ENCODE measurements at regions not wholly inside any gene's neighbourhood (a gene's known extent, or its start where the extent isn't known, plus 50 kb on each side); places are given as distances from the start of the nearest gene placed in this dataset.

DNA sequence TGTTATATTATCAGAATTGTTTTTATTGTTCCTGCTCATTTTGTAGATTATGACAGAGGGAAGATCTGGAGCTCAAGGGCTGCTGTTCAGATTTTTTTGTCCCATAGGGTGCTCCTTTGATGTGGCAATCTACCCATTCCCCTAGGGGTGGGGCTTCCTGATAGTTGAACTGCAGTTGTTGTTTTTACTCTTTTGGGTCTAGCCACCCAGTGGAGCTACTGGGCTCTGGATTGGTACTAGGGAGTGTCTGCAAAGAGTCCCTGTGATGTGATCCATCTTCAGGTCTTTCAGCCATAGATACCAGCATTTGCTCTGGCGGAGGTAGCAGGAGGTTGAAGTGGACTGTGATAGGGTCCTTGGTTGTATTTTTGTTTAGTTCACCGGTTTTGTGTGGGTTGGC, 57.9 kb upstream of the SLCO1B1 start:
- Histone ChIP-seq H3K4me3 (replicated peaks in 1 of 2; ENCODE audit: low read depth in 1 of 2, low read length in 2 of 2) (peak overlapping the region in 1 of 2 experiments; percentile 22; a peak in 3 of 4 replicates), H3K4me2 (ENCODE audit: low read length) (peak overlapping the region; percentile 69), H3K9ac (ENCODE audit: low read length) (peak overlapping the region; percentile 41), H3K27ac (ENCODE audit: low read depth, low read length) (peak overlapping the region; percentile 66), H3K79me2 (ENCODE audit: insufficient read depth, low read length) (no peaks in the 10 kb centered on the region), H3K4me1 (ENCODE audit: control insufficient read depth in 1 of 2, insufficient read depth in 2 of 2, low read length in 2 of 2) (peaks cover 20 to 33% of the 10 kb centered on the region in 2 experiments), H4K20me1 (ENCODE audit: insufficient read depth) (no peaks in the 10 kb centered on the region), H3K9me2 (ENCODE audit: insufficient read depth) (no peaks in the 10 kb centered on the region), H2AFZ (ENCODE audit: low read depth, low read length, poor library complexity, severe bottlenecking) (peak overlapping the region; percentile 63), H3K36me3 (ENCODE audit: control insufficient read depth in 1 of 2, insufficient read depth in 2 of 2, low read length in 2 of 2) (no peaks in the 10 kb centered on the region), H3K27me3 (ENCODE audit: insufficient read depth, low read length) (no peaks in the 10 kb centered on the region), H3K9me3 (ENCODE audit: control insufficient read depth in 1 of 2, insufficient read depth in 1 of 2, low read depth in 1 of 2, low read length in 2 of 2) (no peaks in the 10 kb centered on the region)
- BruUV-seq (replicated peaks): no TSS peak
- DNase-seq (ENCODE audit: low read depth, low spot score) (peak; percentile 45), ATAC-seq (peak; percentile 67)
- ChIA-PET POLR2A (no interaction called here), CTCF (interaction anchor here (1.1 kb wide), 1 partner anchor 122 kb away, joined by 4 read pairs; no protein-coding TSS in a partner anchor), RAD21 (ENCODE audit: low non-redundant PET in 1 of 2, low total read pairs in 2 of 2, uncharacterized antibody in 2 of 2, unreplicated experiment in 2 of 2) (interaction anchor here in 1 of 2 experiments (1.1 kb wide), 1 partner anchor 122 kb away, joined by 5 read pairs; no protein-coding TSS in a partner anchor)
- intact Hi-C loops (cut with micrococcal nuclease): no loop called here
- TF ChIP-seq, protein P1, sequence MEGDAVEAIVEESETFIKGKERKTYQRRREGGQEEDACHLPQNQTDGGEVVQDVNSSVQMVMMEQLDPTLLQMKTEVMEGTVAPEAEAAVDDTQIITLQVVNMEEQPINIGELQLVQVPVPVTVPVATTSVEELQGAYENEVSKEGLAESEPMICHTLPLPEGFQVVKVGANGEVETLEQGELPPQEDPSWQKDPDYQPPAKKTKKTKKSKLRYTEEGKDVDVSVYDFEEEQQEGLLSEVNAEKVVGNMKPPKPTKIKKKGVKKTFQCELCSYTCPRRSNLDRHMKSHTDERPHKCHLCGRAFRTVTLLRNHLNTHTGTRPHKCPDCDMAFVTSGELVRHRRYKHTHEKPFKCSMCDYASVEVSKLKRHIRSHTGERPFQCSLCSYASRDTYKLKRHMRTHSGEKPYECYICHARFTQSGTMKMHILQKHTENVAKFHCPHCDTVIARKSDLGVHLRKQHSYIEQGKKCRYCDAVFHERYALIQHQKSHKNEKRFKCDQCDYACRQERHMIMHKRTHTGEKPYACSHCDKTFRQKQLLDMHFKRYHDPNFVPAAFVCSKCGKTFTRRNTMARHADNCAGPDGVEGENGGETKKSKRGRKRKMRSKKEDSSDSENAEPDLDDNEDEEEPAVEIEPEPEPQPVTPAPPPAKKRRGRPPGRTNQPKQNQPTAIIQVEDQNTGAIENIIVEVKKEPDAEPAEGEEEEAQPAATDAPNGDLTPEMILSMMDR (IDR thresholded peaks at IDR 0.05 in 2 of 3, conservative IDR thresholded peaks at IDR 0.05 in 1 of 3; ENCODE audit: borderline replicate concordance in 1 of 3, insufficient read depth in 1 of 3, low read depth in 2 of 3, low read length in 2 of 3): 0 out of 6 replicates have a peak, but pooled peaks of 1 of the 3 experiments have one; percentile 12
- TF ChIP-seq POLR2A (IDR thresholded peaks at IDR 0.05; ENCODE audit: borderline replicate concordance, extremely low read depth, insufficient read depth, insufficient read length): no peak

DNA sequence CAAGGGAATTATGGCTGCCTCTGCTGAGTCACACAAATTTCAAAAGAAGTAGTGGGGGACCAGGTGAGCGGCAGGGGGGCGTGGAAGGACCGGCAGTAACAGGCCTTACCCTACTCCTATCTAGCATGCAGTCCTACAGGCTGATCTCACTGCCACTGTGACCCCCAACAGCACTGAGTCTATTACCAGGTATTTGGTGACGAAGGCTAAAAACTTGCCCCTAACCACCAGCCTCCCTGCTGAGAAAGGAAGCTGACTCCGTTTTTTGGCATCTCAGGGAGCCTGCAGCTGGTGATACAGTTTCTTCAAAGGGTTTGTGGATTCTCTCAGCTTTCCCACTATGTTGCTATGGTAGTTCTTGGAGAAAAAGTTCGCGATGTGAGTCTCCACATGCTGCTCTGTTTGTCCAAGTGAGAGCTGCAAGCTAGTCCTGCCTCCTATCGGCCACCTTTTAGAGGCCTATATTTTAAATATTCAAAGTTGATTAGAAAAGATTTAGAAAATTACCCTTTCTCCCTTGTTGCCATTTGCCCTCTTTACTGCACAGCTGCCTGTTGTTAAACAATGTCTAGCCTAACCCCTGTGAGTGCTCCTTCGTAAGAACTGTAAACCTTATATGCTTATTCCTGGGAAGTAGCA, 57.1 kb upstream of the SLCO1B1 start:
- Histone ChIP-seq H3K36me3 (ENCODE audit: control insufficient read depth in 1 of 2, insufficient read depth in 2 of 2, low read length in 2 of 2) (no peaks in the 10 kb centered on the region), H3K27ac (ENCODE audit: low read depth, low read length) (peak overlapping the region; percentile 66), H3K4me2 (ENCODE audit: low read length) (peak overlapping the region; percentile 69), H3K4me1 (ENCODE audit: control insufficient read depth in 1 of 2, insufficient read depth in 2 of 2, low read length in 2 of 2) (peaks cover 20 to 33% of the 10 kb centered on the region in 2 experiments), H3K4me3 (replicated peaks in 1 of 2; ENCODE audit: low read depth in 1 of 2, low read length in 2 of 2) (peak overlapping the region; percentile 4 to 22; a peak in 3 of 4 replicates), H2AFZ (ENCODE audit: low read depth, low read length, poor library complexity, severe bottlenecking) (peak overlapping the region; percentile 91), H3K27me3 (ENCODE audit: insufficient read depth, low read length) (no peaks in the 10 kb centered on the region), H3K9ac (ENCODE audit: low read length) (peak overlapping the region; percentile 41), H3K79me2 (ENCODE audit: insufficient read depth, low read length) (no peaks in the 10 kb centered on the region), H3K9me2 (ENCODE audit: insufficient read depth) (no peaks in the 10 kb centered on the region), H3K9me3 (ENCODE audit: control insufficient read depth in 1 of 2, insufficient read depth in 1 of 2, low read depth in 1 of 2, low read length in 2 of 2) (no peaks in the 10 kb centered on the region), H4K20me1 (ENCODE audit: insufficient read depth) (no peaks in the 10 kb centered on the region)
- intact Hi-C loops (cut with micrococcal nuclease): no loop called here
- POLR2A ChIA-PET: no interaction called here
- RAD21 ChIA-PET (ENCODE audit: low non-redundant PET in 1 of 2, low total read pairs in 2 of 2, uncharacterized antibody in 2 of 2, unreplicated experiment in 2 of 2): interaction anchor here in 1 of 2 experiments (1.1 kb wide), 1 partner anchor 123 kb away, joined by 5 read pairs; no protein-coding TSS in a partner anchor
- ATAC-seq (peak; percentile 94), DNase-seq (ENCODE audit: low read depth, low spot score) (peak; percentile 93)
- CTCF ChIA-PET: no interaction called here
- no TSS peak for BruUV-seq (replicated peaks)
- peak; percentile 74 for TF ChIP-seq FOSL1 (IDR thresholded peaks at IDR 0.05; ENCODE audit: low read depth)
- TF ChIP-seq ZNF274 (IDR thresholded peaks at IDR 0.05; ENCODE audit: low read depth, low read length): no peak
- no peak for TF ChIP-seq SIN3A (IDR thresholded peaks at IDR 0.05; ENCODE audit: low read depth)
- peak; percentile 7 for TF ChIP-seq YY1 (IDR thresholded peaks at IDR 0.05; ENCODE audit: extremely low read depth, insufficient replicate concordance, low read depth, low read length)
- peak; percentile 17 for TF ChIP-seq CEBPB (IDR thresholded peaks at IDR 0.05; ENCODE audit: low read depth)
- no peak for TF ChIP-seq EZH2 (IDR thresholded peaks at IDR 0.05)
- peak; percentile 43; the same call in 1 of the 2 replicates for TF ChIP-seq POLR2AphosphoS5 (IDR thresholded peaks at IDR 0.05; ENCODE audit: low read depth, low read length)
- TF ChIP-seq, protein P2, sequence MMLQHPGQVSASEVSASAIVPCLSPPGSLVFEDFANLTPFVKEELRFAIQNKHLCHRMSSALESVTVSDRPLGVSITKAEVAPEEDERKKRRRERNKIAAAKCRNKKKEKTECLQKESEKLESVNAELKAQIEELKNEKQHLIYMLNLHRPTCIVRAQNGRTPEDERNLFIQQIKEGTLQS (IDR thresholded peaks at IDR 0.05): no peak
- TF ChIP-seq JUND (IDR thresholded peaks at IDR 0.05): peak; percentile 83
- TF ChIP-seq, protein P1 (IDR thresholded peaks at IDR 0.05 in 2 of 3, conservative IDR thresholded peaks at IDR 0.05 in 1 of 3; ENCODE audit: borderline replicate concordance in 1 of 3, insufficient read depth in 1 of 3, low read depth in 2 of 3, low read length in 2 of 3): peak in 2 of 3 experiments; percentile 36 to 51; a peak in 3 of 6 replicates
- peak; percentile 67 for TF ChIP-seq SP1 (IDR thresholded peaks at IDR 0.05; ENCODE audit: low read depth)
- TF ChIP-seq CBX3 (IDR thresholded peaks at IDR 0.05; ENCODE audit: low read depth): peak; percentile 36; the same call in 1 of the 2 replicates
- TF ChIP-seq ZFX (IDR thresholded peaks at IDR 0.05): no peak
- no peak for TF ChIP-seq SRF (IDR thresholded peaks at IDR 0.05; ENCODE audit: low read depth)
- TF ChIP-seq ELF1 (IDR thresholded peaks at IDR 0.05; ENCODE audit: borderline replicate concordance, low read depth): no peak
